ENCODE measurements at regions not wholly inside any gene's neighbourhood (a gene's known extent, or its start where the extent isn't known, plus 50 kb on each side); places are given as distances from the start of the nearest gene placed in this dataset.
A peak's percentile ranks its signal among the peaks of the same experiment; 100 is the strongest.

- CTCF ChIA-PET = no interaction called here
- H3K9me3 Mint-ChIP-seq = no peaks in the 10 kb centered on the region
- H3K27ac Mint-ChIP-seq = no peak overlapping the region
- no peak for DNase-seq
- no peak overlapping the region for H3K4me3 Mint-ChIP-seq
- H3K4me1 Mint-ChIP-seq = no peaks in the 10 kb centered on the region
- H3K27me3 Mint-ChIP-seq = no peaks in the 10 kb centered on the region
- H3K36me3 Mint-ChIP-seq = no peaks in the 10 kb centered on the region
Observed at GRCh38 chr4:57234252-57234775, 124.1 kb upstream of the IGFBP7 start.

GRCh38 chr4:57233386-57233785, 123.2 kb upstream of the IGFBP7 start:
- CTCF ChIA-PET = no interaction called here
- no peaks in the 10 kb centered on the region for H3K27me3 Mint-ChIP-seq

GRCh38 chr4:57231781-57232180, 121.6 kb upstream of the IGFBP7 start:
- no peak for DNase-seq
- Mint-ChIP-seq H3K9me3 (no peaks in the 10 kb centered on the region), H3K4me1 (no peaks in the 10 kb centered on the region), H3K4me3 (no peak overlapping the region), H3K27me3 (peaks cover 4% of the 10 kb centered on the region), H3K36me3 (no peaks in the 10 kb centered on the region), H3K27ac (no peak overlapping the region)
- CTCF ChIA-PET = no interaction called here

More at GRCh38 chr4:57233386-57233785, 123.2 kb upstream of the IGFBP7 start:
- Mint-ChIP-seq H3K9me3 (no peaks in the 10 kb centered on the region), H3K36me3 (no peaks in the 10 kb centered on the region), H3K4me1 (no peaks in the 10 kb centered on the region), H3K27ac (no peak overlapping the region), H3K4me3 (no peak overlapping the region)
- no peak for DNase-seq

- H3K27me3 Mint-ChIP-seq = no peaks in the 10 kb centered on the region
- no peak overlapping the region for H3K27ac Mint-ChIP-seq
- H3K9me3 Mint-ChIP-seq = no peaks in the 10 kb centered on the region
- H3K4me1 Mint-ChIP-seq = no peaks in the 10 kb centered on the region
- CTCF ChIA-PET = interaction anchor here (1.5 kb wide), 1 partner anchor 57 kb away, joined by 7 read pairs; no protein-coding TSS in a partner anchor
- H3K36me3 Mint-ChIP-seq = no peaks in the 10 kb centered on the region
- no peak for DNase-seq
- H3K4me3 Mint-ChIP-seq = no peak overlapping the region
Observed at GRCh38 chr4:57220734-57221133, 110.5 kb upstream of the IGFBP7 start.

GRCh38 chr4:57220172-57220571, 110.0 kb upstream of the IGFBP7 start:
- no peaks in the 10 kb centered on the region for H3K4me1 Mint-ChIP-seq
- H3K36me3 Mint-ChIP-seq = no peaks in the 10 kb centered on the region
- CTCF ChIA-PET = interaction anchor here (1.5 kb wide), 1 partner anchor 57 kb away, joined by 7 read pairs; no protein-coding TSS in a partner anchor
- H3K27ac Mint-ChIP-seq = no peak overlapping the region
- DNase-seq = no peak
- no peak overlapping the region for H3K4me3 Mint-ChIP-seq
- no peaks in the 10 kb centered on the region for H3K27me3 Mint-ChIP-seq
- no peaks in the 10 kb centered on the region for H3K9me3 Mint-ChIP-seq

GRCh38 chr4:57219431-57219830, 109.2 kb upstream of the IGFBP7 start:
- Mint-ChIP-seq H3K4me1 (no peaks in the 10 kb centered on the region), H3K27ac (no peak overlapping the region), H3K9me3 (no peaks in the 10 kb centered on the region), H3K36me3 (no peaks in the 10 kb centered on the region), H3K27me3 (no peaks in the 10 kb centered on the region), H3K4me3 (no peak overlapping the region)
- DNase-seq = no peak
- CTCF ChIA-PET = interaction anchor here (1.5 kb wide), 1 partner anchor 56 kb away, joined by 7 read pairs; no protein-coding TSS in a partner anchor

- no peak overlapping the region for H3K27ac Mint-ChIP-seq
- no peaks in the 10 kb centered on the region for H3K4me1 Mint-ChIP-seq
- CTCF ChIA-PET = interaction anchor here (0.6 kb wide), 1 partner anchor 176 kb away, joined by 3 read pairs; no protein-coding TSS in a partner anchor
- H3K36me3 Mint-ChIP-seq = no peaks in the 10 kb centered on the region
- H3K9me3 Mint-ChIP-seq = no peaks in the 10 kb centered on the region
- no peak for DNase-seq
- no peak overlapping the region for H3K4me3 Mint-ChIP-seq
- H3K27me3 Mint-ChIP-seq = peaks cover 4% of the 10 kb centered on the region
Observed at GRCh38 chr4:57214654-57215411, 104.6 kb upstream of the IGFBP7 start.

- Mint-ChIP-seq H3K36me3 (no peaks in the 10 kb centered on the region), H3K9me3 (no peaks in the 10 kb centered on the region), H3K27ac (no peak overlapping the region), H3K27me3 (peaks cover 4% of the 10 kb centered on the region), H3K4me3 (no peak overlapping the region), H3K4me1 (no peaks in the 10 kb centered on the region)
- CTCF ChIA-PET = no interaction called here
- no peak for DNase-seq
Observed at GRCh38 chr4:57211131-57211530, 100.9 kb upstream of the IGFBP7 start.

GRCh38 chr4:57206172-57206571, 96.0 kb upstream of the IGFBP7 start:
- Mint-ChIP-seq H3K9me3 (no peaks in the 10 kb centered on the region), H3K27me3 (peaks cover 3% of the 10 kb centered on the region), H3K4me1 (no peaks in the 10 kb centered on the region), H3K36me3 (no peaks in the 10 kb centered on the region), H3K27ac (no peak overlapping the region), H3K4me3 (no peak overlapping the region)
- DNase-seq = no peak
- CTCF ChIA-PET = interaction anchor here (2.0 kb wide), 1 partner anchor 15 kb away, joined by 5 read pairs; no protein-coding TSS in a partner anchor

GRCh38 chr4:57205580-57205979, 95.4 kb upstream of the IGFBP7 start:
- no peaks in the 10 kb centered on the region for H3K4me1 Mint-ChIP-seq
- no peak for DNase-seq
- H3K9me3 Mint-ChIP-seq = no peaks in the 10 kb centered on the region
- H3K27ac Mint-ChIP-seq = no peak overlapping the region
- no peak overlapping the region for H3K4me3 Mint-ChIP-seq
- no peaks in the 10 kb centered on the region for H3K27me3 Mint-ChIP-seq
- no peaks in the 10 kb centered on the region for H3K36me3 Mint-ChIP-seq
- CTCF ChIA-PET = interaction anchor here (2.0 kb wide), 1 partner anchor 15 kb away, joined by 5 read pairs; no protein-coding TSS in a partner anchor

GRCh38 chr4:57200799-57201327, 90.7 kb upstream of the IGFBP7 start:
- Mint-ChIP-seq H3K4me1 (no peaks in the 10 kb centered on the region), H3K4me3 (no peak overlapping the region)
- CTCF ChIA-PET = interaction anchor here (0.9 to 1.9 kb wide), 3 partner anchors 11 to 38 kb away, joined by 3 to 7 read pairs (median 3); no protein-coding TSS in a partner anchor

GRCh38 chr4:57199267-57199666, 89.1 kb upstream of the IGFBP7 start:
- Mint-ChIP-seq H3K36me3 (no peaks in the 10 kb centered on the region), H3K27ac (no peak overlapping the region), H3K27me3 (no peaks in the 10 kb centered on the region), H3K4me3 (no peak overlapping the region), H3K4me1 (no peaks in the 10 kb centered on the region), H3K9me3 (no peaks in the 10 kb centered on the region)
- CTCF ChIA-PET = interaction anchor here (2.7 kb wide), 1 partner anchor 36 kb away, joined by 13 read pairs; no protein-coding TSS in a partner anchor
- DNase-seq = no peak

More at GRCh38 chr4:57200799-57201327, 90.7 kb upstream of the IGFBP7 start:
- Mint-ChIP-seq H3K36me3 (no peaks in the 10 kb centered on the region), H3K27ac (peak overlapping the region; percentile 15), H3K27me3 (no peaks in the 10 kb centered on the region), H3K9me3 (no peaks in the 10 kb centered on the region)
- no peak for DNase-seq

GRCh38 chr4:57195622-57196021, 85.4 kb upstream of the IGFBP7 start:
- CTCF ChIA-PET = no interaction called here
- Mint-ChIP-seq H3K4me3 (no peak overlapping the region), H3K27me3 (no peaks in the 10 kb centered on the region), H3K4me1 (no peaks in the 10 kb centered on the region), H3K27ac (no peak overlapping the region), H3K9me3 (no peaks in the 10 kb centered on the region), H3K36me3 (no peaks in the 10 kb centered on the region)
- no peak for DNase-seq

GRCh38 chr4:57194068-57194611, 84.0 kb upstream of the IGFBP7 start:
- DNase-seq = no peak
- Mint-ChIP-seq H3K4me1 (no peaks in the 10 kb centered on the region), H3K4me3 (no peak overlapping the region), H3K27me3 (no peaks in the 10 kb centered on the region), H3K36me3 (no peaks in the 10 kb centered on the region), H3K9me3 (no peaks in the 10 kb centered on the region), H3K27ac (no peak overlapping the region)
- CTCF ChIA-PET = no interaction called here
